Amniotic epithelial cell (primary cell): ENCODE measurements at regions not wholly inside any gene's neighbourhood (a gene's known extent, or its start where the extent isn't known, plus 50 kb on each side); places are given as distances from the start of the nearest gene placed in this dataset.

Source experiments
- DNase-seq: peaks from one replicate; pipeline ENCODE4 v3.0.0-alpha.2; 2010; ENCODE audit warnings: low read depth

DNA sequence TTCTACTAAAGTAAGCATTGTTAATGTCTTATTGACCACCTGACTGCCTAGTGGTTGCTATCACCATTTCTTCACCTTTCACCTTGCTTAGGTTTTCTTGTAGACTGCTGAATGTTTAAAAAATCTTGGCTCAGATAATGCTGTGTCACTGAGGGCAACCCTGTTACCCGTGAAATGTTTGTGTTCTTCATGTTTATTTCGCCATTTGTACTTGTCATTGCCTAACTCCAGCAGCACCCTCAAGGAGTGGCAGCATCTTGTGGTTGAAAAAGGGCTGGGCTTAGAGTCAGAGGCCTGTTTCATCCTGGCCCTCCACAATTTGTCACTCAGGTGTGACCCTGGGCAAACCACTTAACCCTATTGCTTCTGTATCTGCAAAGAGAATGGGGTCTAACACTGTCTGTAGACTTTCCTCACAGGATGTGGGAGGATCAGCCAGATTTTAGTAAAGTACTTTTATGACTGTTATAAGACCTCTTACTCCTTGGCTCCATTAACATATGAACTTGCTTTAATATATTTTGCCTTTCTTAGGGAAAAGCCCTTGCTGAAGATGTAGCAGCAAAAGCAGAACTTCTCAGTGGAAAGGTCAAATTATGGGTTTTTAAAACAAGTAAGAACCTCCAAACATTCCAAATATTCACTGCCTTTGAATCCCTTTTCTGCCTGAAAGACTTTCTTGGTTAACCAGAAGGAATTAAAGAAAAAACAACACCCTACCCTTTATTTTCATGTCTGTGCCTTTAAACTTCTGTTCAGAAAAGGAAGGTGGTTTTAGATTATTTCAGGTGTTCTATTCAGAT lies 154.5 kb upstream of the C11orf87 start:
- peak; percentile 60 for DNase-seq

DNA sequence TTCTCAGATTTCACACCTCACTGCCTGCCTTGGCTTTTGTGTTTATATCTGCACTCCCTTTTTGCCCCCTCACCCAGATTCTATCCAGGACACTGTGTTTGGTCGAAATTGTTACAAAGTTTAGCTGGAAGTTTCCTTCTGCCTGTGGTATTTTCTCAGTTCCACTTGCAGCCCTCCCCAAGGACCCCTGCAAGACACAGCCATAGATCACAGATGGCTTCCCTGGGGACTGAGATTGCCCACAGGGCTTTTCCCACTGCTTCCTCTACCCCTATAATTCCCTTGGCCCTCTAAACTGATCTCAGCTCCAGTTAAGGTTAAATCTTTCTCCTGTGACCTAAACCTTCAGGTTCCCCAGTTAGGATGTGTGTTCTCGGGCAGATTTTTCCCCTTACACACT lies 146.1 kb upstream of the C11orf87 start:
- no peak for DNase-seq

DNA sequence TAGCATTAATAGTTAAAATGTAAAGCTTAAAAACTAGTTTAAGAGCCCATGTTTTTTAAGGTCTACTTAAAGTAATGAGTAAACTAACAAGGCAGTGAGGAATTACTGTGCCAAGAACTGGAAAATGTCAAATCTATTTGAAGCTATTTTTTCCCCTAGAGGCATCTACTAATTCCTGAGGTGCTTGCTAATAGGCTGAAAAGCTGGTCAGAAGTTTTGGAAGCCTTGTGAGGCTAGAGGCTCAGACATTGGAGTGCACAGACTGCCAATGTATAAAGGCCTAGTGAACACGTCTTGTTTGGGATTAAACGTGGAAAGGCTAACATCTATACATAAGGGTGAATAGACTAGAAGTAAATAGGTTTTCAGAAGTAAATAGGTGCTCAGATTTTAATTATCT lies 136.5 kb upstream of the C11orf87 start:
- no peak for DNase-seq

DNA sequence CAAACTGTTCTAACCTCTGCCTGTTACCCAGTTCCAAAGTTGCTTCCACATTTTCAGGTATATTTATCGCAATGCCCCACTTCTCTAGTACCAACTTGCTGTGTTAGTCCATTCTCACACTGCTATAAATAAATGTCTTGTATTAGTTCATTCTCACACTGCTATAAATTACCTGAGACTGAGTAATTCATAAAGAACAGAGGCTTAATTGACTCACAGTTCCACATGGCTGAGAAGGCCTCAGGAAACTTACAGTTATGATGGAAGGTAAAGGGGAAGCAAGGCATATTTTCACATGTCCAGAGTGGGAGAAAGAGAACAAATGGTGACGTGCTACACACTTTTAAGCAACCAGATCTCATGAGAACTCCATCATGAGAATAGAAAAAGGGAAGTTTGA lies 130.4 kb upstream of the C11orf87 start:
- no peak for DNase-seq

DNA sequence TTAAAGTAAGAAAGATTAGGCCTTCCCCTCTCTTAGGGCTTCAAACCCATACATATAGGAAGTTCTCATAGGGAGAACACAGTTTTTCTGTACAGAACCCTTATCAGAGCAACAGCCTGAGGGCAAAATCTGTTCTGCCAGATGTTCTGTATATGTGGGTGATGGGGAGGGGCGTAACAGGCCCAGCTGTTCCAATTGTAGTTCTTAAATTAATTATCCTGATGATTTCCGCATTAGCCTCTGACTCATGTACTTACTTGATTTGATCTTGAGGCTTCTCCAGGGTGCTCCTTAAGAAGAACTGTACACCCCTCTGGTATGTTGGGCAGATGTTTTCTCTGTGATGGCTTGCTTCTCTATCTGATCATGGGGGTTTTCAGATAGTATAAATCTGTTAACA lies 123.1 kb upstream of the C11orf87 start:
- no peak for DNase-seq

DNA sequence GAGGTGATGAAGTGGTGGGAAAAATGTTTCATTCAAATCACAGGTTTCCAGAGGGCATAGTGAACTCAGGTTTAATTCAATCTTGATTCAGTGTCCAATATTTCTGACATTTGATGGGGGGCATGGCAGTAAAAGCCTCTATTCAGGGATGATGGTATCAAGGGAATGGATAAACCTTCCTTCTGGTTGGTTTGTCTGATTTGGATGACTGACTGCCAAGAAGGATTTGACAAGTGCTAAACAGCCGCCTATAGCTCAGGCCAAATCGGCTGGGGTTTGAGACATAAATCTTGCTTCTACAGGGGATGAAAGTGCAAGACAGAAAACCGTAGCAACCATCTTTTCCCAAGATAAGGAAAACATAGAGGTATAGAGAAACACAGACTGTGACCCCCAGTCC lies 121.8 kb upstream of the C11orf87 start:
- DNase-seq = no peak

DNA sequence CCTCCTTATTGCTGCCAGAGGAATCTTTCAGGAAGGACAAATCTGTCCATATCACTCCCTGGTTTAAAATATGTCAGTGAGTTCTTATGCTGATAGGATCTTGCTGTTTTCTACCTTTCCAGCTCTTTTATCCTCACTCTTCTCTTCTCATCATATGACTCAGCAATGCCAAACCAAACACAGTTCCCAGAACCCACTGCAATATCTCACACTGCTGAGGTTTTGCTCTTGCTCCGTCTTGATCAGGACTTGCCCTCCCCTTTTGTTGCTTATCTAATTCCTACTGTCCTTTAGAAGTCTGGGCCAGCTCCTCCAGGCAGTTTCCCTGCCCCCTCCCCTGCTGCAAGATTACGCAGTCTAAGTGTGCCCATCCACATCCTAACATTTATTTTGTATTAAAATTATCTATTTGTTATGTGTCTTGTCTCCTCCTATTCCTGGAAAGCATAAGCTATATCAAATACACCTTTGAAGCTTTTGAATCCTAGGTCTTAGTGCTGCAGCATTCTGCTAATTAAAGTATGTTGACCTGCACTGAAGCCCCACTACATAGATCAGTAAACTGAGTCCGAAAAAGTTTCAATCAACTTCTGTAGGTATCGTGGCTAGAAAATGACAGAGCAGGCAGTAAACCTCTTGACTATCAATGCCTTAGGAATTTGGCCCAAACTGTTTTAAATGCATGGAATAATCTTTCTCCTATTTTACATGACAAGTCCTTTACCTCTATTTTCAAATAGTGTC lies 119.2 kb upstream of the C11orf87 start:
- peak; percentile 52 for DNase-seq

DNA sequence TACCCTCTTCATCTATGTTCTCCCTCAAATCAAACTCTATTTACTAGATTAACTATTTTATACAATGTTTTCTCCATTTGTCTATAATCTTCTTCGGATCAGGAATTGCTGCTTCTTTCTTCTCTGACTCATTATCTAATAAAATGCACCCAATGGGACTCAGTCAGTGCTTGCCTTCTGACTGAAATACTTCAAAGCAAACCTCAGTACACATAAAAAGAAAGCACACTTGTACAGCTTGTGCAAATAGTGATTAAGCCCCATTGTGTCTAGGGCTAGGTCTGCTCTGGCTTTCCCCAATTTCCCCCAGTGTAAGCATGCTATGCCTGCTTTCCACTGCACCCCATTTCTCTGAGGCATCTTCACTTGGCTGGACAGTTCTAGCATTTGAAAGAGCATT lies 118.6 kb upstream of the C11orf87 start:
- DNase-seq = no peak

DNA sequence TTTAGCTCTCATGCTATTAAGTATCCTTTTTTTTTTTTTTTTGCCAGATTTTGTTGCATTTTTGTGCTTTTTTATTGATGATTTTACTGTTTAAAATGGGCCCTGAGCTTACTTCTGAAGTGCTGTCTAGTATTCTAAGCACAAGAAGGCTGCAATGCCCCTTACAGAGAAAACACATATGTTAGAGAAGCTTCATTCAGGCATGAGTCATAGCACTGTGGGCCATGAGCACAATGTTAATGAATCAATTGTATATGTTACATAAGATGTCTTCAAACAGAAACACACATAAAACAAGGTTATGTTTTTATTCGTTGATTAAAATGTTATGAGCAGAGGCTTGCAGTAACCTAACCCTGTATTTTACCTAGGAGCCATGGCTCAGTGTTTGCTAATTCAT lies 117.8 kb upstream of the C11orf87 start:
- no peak for DNase-seq

DNA sequence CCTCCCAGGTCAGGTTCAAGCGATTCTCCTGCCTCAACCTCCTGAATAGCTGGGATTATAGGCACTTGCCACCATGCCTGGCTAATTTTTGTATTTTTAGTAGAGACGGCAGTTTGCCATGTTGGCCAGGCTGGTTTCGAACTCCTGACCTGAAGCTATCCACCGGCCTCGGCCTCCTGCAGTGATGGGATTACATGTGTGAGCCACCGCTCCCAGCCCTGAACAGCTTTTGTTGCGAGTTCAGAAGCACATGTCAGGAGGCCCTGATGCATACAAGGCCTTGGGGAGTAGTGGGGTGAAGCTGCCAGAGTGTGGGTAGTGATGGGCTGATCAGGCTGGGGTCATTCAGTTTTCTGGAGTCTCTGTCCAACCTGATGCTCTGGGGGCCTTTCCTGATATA lies 117.0 kb upstream of the C11orf87 start:
- no peak for DNase-seq

DNA sequence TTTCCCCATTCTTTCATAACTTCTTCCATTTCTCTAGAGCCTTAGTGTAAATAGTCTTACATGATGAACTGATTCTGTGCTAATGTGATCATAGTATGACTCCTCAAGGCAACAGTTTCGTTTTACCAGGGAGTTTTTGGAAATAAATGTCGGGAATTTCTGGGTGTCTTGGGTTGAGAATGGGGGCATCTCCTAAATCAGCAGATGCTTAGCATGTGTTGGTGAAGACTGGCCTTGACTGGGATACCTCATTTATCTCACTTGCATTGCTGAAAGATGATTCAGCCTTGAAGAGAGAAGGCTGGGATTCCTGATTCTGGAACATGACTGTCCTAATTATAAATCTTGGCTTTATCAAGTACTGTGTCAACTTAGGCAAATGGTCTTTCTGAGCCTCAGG lies 115.7 kb upstream of the C11orf87 start:
- DNase-seq = peak; percentile 90

DNA sequence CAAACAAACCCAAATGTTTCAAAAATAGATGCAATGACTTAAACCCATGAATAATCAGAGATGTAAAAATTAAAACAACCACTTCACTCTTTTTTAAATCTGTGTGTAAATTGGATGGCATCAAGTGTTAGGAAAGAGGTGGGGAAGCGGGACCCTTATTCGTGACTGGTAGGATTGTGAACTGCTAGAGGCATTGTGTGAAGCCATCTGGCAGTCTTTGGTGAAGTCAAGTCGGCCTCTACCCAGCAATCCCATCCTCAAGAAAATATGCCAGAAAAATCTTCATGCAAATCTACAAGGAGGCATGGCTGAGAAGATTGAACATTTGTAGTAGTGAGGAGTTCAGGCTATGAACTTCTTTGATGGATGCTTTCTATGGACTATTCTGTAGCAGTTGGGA lies 114.6 kb upstream of the C11orf87 start:
- no peak for DNase-seq

DNA sequence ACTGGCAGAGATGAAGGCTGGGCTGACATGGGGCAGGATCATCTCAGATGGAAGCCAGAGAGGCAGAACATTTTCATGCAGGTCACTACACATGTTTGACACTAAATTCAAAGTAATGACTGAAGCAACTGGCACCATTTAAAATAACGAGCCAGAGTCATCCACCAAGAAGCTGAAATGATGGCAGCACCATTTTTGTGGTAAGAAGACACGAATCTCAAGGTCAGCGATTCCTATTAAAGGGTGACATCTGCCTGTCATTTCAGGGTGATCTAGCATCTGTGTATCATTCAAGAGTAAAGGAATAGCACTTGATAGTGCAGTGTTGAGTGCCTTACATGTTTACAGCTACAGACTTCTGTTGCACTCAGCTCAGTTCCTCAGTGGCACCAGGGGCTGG lies 113.4 kb upstream of the C11orf87 start:
- no peak for DNase-seq

DNA sequence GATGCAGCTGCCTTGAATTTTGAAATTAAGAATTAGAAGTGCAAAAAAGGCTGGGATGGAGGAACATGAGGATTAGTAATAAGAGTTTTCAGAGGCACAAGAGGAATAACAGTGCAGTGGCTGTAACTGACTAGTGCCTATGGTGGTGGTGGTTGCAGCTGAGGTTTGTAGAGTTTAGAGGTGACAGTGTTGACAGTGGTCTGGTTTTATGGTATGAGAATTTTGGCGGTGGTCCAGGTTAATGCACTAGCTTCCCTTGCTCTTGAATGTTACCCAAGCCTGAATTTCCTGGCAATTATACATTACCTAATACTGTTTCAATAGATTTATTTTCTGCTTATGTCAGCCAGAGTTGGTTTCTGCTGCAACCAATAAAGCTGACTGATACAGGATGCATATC lies 112.8 kb upstream of the C11orf87 start:
- DNase-seq = peak; percentile 38

DNA sequence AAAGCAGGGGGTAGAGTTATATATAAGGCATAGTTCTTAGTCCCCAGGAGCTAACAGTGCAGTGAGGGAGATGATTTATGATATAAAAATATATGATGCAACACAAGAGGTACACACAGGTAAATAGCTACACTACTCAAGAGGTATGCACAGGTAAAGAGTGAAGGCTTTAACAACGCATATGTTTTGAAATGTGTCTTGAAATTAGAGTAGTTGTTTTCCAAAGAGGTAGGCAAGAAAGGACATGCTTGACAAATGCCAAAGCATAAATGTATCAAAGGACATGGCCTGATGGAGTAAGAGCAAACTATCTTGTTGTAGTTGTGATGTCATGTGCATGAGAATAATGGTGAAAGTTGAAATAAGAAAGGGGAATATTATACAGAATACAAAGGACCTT lies 104.3 kb upstream of the C11orf87 start:
- no peak for DNase-seq

DNA sequence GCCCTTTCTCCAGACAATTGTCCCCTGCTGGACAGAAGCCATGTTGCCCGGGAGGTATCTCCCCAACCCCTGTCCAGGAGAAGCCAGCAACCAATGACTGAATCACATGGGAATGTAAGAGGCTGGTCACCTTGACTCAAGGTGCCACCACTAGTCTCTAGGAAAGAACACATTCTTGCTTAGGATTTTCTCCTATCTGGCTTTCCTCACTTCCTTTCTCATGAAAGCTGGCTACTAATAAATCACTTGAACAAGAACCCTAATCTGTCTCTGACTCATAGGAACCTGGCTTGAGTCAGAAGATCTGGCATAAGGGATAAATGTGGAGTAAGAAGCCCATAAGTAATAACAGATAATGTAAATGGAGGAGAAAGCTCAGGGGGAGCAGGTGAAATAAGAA lies 101.4 kb upstream of the C11orf87 start:
- DNase-seq = peak; percentile 94

DNA sequence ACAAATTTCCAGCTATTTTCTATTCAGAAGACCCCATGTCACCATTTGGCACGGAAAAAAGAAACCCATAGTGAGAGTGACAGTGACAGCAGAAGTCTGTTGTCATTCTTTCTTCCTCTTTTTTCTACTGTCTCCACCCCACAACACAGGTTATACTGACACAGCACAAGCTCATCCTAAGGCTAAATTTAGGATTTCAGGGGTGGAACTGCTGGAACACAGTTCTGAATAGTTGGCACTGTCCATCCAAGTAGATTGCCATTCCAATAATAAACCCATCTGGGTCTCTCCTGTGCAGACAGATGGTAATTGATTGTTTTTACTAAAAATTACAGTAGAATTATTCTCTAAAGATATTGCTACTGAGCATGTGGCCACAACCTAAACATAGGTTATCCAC lies 95.2 kb upstream of the C11orf87 start:
- DNase-seq = no peak

DNA sequence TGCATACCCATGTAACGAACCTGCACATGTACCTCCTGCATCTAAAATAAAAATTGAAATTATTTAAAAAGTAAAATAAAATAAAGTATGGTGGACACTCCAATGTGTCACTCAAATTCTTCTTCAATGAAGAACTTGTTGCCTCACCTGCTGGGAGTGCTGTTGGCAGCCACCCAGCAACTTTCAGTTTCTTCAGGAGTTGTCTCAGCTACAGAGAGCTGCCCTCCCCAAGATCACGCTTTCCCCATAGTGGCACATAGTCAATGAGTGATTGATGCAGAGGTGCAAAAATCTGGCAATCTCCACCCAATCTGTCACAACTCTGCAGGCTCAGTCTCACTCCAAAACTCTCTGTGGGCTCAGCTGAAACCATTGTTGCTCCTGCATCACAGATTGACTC lies 92.3 kb upstream of the C11orf87 start:
- DNase-seq = no peak

DNA sequence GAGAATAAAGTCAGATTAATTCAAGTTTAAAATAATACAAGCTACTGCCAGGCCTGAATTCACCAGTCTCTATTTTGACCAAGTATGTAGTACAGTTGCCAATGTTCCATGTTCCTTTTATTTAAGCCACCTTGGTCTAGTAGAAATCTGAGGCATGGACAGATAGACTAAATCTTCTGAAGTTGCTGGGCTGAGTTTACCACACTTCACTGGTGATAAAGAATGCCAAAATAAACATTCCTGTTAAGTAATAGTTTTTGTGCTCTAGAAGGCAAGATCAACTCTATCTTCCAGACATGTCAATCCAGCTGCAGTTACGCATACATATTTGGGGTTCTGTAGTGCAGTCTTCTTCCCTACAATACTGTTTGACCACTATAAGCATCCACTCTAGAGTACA lies 83.9 kb upstream of the C11orf87 start:
- DNase-seq = no peak

DNA sequence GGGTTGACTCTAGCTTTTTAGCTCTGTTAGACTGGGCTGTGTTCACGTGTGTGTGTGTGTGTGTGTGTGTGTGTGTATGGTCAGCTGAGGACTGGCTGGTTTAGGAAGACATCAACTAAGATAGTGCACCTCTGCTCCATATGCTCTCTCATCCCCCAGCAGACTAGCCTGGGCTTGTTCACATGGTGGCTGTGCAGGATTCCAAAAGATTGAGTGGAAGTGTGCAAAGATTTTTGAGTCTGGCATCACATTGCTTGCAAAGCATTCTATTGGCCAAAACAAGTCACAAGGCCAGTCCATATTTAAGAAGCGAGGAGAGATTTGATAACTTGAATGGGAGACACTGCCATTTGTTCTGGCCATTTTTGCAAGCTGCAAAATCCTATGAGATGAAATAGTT lies 79.7 kb upstream of the C11orf87 start:
- DNase-seq = no peak

DNA sequence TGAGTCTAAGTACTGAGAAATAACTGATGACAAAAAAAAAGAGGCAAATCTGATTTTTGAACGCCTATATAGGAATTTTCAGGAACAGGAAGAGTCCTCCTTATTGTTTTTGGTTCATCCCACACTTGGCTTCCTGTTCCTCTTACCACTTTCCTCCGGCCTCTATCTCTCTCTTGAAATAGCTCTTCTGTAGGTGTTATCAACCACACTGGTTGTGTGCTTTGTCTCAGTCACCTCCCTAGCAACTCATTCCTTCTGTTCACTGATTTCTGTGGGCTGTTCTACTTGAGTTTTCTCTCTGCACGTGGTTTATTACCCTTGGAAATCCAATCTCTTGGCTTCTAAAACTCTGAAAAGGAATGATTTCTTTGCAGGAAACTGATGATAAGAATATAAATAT lies 78.7 kb upstream of the C11orf87 start:
- no peak for DNase-seq

DNA sequence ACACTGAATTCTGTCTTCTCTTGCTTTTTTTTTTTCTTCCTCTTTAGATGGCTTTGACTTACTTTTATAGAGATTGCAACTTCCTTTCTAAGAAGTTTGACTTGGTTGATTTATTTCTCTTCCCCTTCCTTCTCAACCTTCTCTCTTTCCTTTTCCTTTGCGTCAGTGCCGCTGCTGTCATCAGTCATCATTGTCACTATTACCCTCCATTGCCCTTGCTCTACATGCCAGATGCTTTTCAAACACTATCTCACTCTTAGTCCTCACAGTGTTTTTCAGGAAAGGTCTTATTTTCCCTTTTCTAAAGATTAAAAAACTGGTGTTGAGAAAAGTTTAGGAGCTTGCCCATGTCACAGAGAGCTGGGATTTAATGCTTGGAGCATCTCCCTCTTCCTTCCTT lies 74.7 kb upstream of the C11orf87 start:
- DNase-seq = no peak

DNA sequence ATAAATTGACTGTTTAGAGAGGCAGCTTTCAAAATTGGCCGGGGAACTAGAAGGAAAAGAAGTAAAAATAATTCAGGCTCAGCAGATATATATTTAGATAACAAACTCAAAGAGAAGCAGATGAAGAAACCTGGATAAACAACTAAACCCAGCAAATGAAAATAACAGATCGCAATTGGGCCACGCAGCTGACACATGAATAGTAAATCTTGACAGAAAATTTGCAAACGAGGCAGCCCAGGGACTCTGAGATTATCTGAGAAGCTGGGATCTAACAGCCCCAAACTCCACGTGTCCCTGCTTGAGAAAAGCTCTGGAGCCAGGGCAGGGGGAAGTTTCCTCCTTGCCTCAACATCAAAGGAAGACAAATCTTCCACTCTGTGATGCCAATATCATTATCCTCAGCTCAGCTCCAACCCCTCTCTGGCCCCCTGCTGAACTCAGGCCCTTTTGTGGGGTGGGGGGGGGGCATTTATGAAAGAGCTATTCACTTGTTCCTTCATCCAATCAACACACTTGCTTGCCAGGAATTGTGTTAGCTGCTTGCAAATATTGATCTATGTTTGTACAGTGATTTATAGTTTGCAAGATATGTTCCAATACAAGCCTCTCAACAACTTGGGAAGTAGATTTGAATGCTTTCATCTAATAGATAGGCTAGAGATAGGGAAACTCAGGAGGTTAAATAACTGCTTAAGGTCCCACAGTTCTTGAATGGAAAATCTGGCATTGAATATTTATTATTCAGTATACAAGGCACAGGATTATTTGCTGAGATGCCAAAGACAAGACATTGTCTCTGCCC lies 72.5 kb upstream of the C11orf87 start:
- DNase-seq = no peak
